ENCODE measurements at regions not wholly inside any gene's neighbourhood (a gene's known extent, or its start where the extent isn't known, plus 50 kb on each side); places are given as distances from the start of the nearest gene placed in this dataset.

- Histone ChIP-seq H2BK5ac (ENCODE audit: low read depth, low read length, poor library complexity, severe bottlenecking) (no peak overlapping the region), H2BK12ac (ENCODE audit: low read length in 2 of 2) (no peak overlapping the region), H3K79me1 (replicated peaks; ENCODE audit: low read length, poor library complexity, severe bottlenecking) (no peaks in the 10 kb centered on the region), H3K23ac (ENCODE audit: low read length in 2 of 2) (no peak overlapping the region), H2BK15ac (ENCODE audit: low read depth, poor library complexity, severe bottlenecking) (no peak overlapping the region), H3K18ac (ENCODE audit: low read depth in 1 of 2, low read length in 2 of 2) (no peak overlapping the region), H3K4me3 (ENCODE audit: insufficient read depth in 1 of 2, low read depth in 1 of 2, low read length in 2 of 2) (no peak overlapping the region), H4K8ac (ENCODE audit: low read length) (no peak overlapping the region), H3K36me3 (ENCODE audit: control insufficient read depth in 1 of 2, insufficient read depth in 2 of 2, low read depth in 1 of 2, low read length in 2 of 2) (no peaks in the 10 kb centered on the region), H3K9me3 (ENCODE audit: control insufficient read depth, low read length) (no peaks in the 10 kb centered on the region), H3K9ac (ENCODE audit: low read length) (no peak overlapping the region), H3K4me1 (ENCODE audit: control insufficient read depth, insufficient read depth, low read depth, low read length) (no peaks in the 10 kb centered on the region), H2AK5ac (ENCODE audit: low read length, severe bottlenecking) (no peak overlapping the region), H2BK120ac (ENCODE audit: low read depth, low read length) (no peak overlapping the region), H3K4me2 (ENCODE audit: low read length, poor library complexity, severe bottlenecking) (no peak overlapping the region), H2AFZ (ENCODE audit: low read depth, low read length) (no peak overlapping the region), H3K4ac (ENCODE audit: low read depth in 1 of 2, low read length in 2 of 2) (no peak overlapping the region), H3K27me3 (ENCODE audit: control insufficient read depth in 1 of 2, insufficient read depth in 1 of 2, low read length in 2 of 2) (no peaks in the 10 kb centered on the region), H3K27ac (ENCODE audit: low read length, poor library complexity, severe bottlenecking) (no peak overlapping the region), H4K91ac (ENCODE audit: low read length) (no peak overlapping the region), H3K14ac (ENCODE audit: low read length in 2 of 2) (no peak overlapping the region)
- DNase-seq: no peak
Observed at GRCh38 chr1:60229821-60230220, 156.3 kb upstream of the C1orf87 start.

- no peak overlapping the region for H2AK5ac ChIP-seq (ENCODE audit: low read length, severe bottlenecking)
- H3K4ac ChIP-seq (ENCODE audit: low read depth in 1 of 2, low read length in 2 of 2): no peak overlapping the region
Observed at GRCh38 chr1:60228041-60228491, 154.5 kb upstream of the C1orf87 start.

DNA sequence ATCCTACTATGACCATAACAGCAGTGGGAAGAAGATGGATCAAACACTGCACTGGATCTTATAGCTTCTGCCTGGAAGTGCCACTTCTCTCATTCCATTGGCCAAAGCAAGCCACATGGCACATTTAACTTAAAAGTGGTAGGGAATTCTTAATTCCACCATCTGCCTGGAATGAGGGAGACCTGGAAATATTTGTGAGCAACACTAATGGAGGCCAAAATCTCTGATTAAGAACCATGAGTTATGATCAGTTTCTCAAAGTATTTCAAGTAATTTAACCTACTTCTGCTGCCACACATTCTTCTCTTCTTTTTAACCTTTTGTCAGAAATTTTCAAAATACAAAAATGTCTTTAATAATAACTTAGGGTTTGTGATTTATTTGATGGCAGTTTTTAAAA, 154.0 kb upstream of the C1orf87 start:
- no peak overlapping the region for H2AK5ac ChIP-seq (ENCODE audit: low read length, severe bottlenecking)
- no peak overlapping the region for H3K14ac ChIP-seq (ENCODE audit: low read length in 2 of 2)
- no peak overlapping the region for H4K8ac ChIP-seq (ENCODE audit: low read length)
- no peak overlapping the region for H3K27ac ChIP-seq (ENCODE audit: low read length, poor library complexity, severe bottlenecking)
- no peaks in the 10 kb centered on the region for H3K36me3 ChIP-seq (ENCODE audit: control insufficient read depth in 1 of 2, insufficient read depth in 2 of 2, low read depth in 1 of 2, low read length in 2 of 2)
- H3K23ac ChIP-seq (ENCODE audit: low read length in 2 of 2): no peak overlapping the region
- H3K4ac ChIP-seq (ENCODE audit: low read depth in 1 of 2, low read length in 2 of 2): no peak overlapping the region
- H3K9me3 ChIP-seq (ENCODE audit: control insufficient read depth, low read length): no peaks in the 10 kb centered on the region
- no peaks in the 10 kb centered on the region for H3K27me3 ChIP-seq (ENCODE audit: control insufficient read depth in 1 of 2, insufficient read depth in 1 of 2, low read length in 2 of 2)
- peak overlapping the region; percentile 3 for H3K9ac ChIP-seq (ENCODE audit: low read length)
- no peak overlapping the region for H2BK15ac ChIP-seq (ENCODE audit: low read depth, poor library complexity, severe bottlenecking)
- H2BK12ac ChIP-seq (ENCODE audit: low read length in 2 of 2): no peak overlapping the region
- no peak overlapping the region for H2AFZ ChIP-seq (ENCODE audit: low read depth, low read length)
- no peak for DNase-seq
- H3K4me3 ChIP-seq (ENCODE audit: insufficient read depth in 1 of 2, low read depth in 1 of 2, low read length in 2 of 2): no peak overlapping the region
- H3K18ac ChIP-seq (ENCODE audit: low read depth in 1 of 2, low read length in 2 of 2): no peak overlapping the region
- no peak overlapping the region for H2BK120ac ChIP-seq (ENCODE audit: low read depth, low read length)
- no peak overlapping the region for H3K4me2 ChIP-seq (ENCODE audit: low read length, poor library complexity, severe bottlenecking)
- no peaks in the 10 kb centered on the region for H3K79me1 ChIP-seq (replicated peaks; ENCODE audit: low read length, poor library complexity, severe bottlenecking)
- no peak overlapping the region for H4K91ac ChIP-seq (ENCODE audit: low read length)
- H3K4me1 ChIP-seq (ENCODE audit: control insufficient read depth, insufficient read depth, low read depth, low read length): no peaks in the 10 kb centered on the region
- no peak overlapping the region for H2BK5ac ChIP-seq (ENCODE audit: low read depth, low read length, poor library complexity, severe bottlenecking)

More at GRCh38 chr1:60228041-60228491, 154.5 kb upstream of the C1orf87 start:
- Histone ChIP-seq H3K14ac (ENCODE audit: low read length in 2 of 2) (no peak overlapping the region), H3K9me3 (ENCODE audit: control insufficient read depth, low read length) (no peaks in the 10 kb centered on the region), H4K8ac (ENCODE audit: low read length) (no peak overlapping the region), H3K4me3 (ENCODE audit: insufficient read depth in 1 of 2, low read depth in 1 of 2, low read length in 2 of 2) (no peak overlapping the region), H3K23ac (ENCODE audit: low read length in 2 of 2) (no peak overlapping the region), H3K9ac (ENCODE audit: low read length) (peak overlapping the region; percentile 3), H3K27ac (ENCODE audit: low read length, poor library complexity, severe bottlenecking) (no peak overlapping the region), H3K79me1 (replicated peaks; ENCODE audit: low read length, poor library complexity, severe bottlenecking) (no peaks in the 10 kb centered on the region), H3K27me3 (ENCODE audit: control insufficient read depth in 1 of 2, insufficient read depth in 1 of 2, low read length in 2 of 2) (no peaks in the 10 kb centered on the region), H2BK120ac (ENCODE audit: low read depth, low read length) (no peak overlapping the region), H2BK15ac (ENCODE audit: low read depth, poor library complexity, severe bottlenecking) (no peak overlapping the region), H3K4me2 (ENCODE audit: low read length, poor library complexity, severe bottlenecking) (no peak overlapping the region), H3K18ac (ENCODE audit: low read depth in 1 of 2, low read length in 2 of 2) (no peak overlapping the region), H2BK12ac (ENCODE audit: low read length in 2 of 2) (no peak overlapping the region), H2AFZ (ENCODE audit: low read depth, low read length) (no peak overlapping the region), H3K36me3 (ENCODE audit: control insufficient read depth in 1 of 2, insufficient read depth in 2 of 2, low read depth in 1 of 2, low read length in 2 of 2) (no peaks in the 10 kb centered on the region), H4K91ac (ENCODE audit: low read length) (no peak overlapping the region), H2BK5ac (ENCODE audit: low read depth, low read length, poor library complexity, severe bottlenecking) (no peak overlapping the region), H3K4me1 (ENCODE audit: control insufficient read depth, insufficient read depth, low read depth, low read length) (no peaks in the 10 kb centered on the region)
- DNase-seq: peak; percentile 8
- no CpG with 5 or more reads among the region's 1 CpG for WGBS

GRCh38 chr1:60225486-60225885, 151.9 kb upstream of the C1orf87 start:
- DNase-seq: no peak
- H3K27ac ChIP-seq (ENCODE audit: low read length, poor library complexity, severe bottlenecking): no peak overlapping the region
- H3K4me1 ChIP-seq (ENCODE audit: control insufficient read depth, insufficient read depth, low read depth, low read length): no peaks in the 10 kb centered on the region
- H3K36me3 ChIP-seq (ENCODE audit: control insufficient read depth in 1 of 2, insufficient read depth in 2 of 2, low read depth in 1 of 2, low read length in 2 of 2): no peaks in the 10 kb centered on the region
- H3K9me3 ChIP-seq (ENCODE audit: control insufficient read depth, low read length): no peaks in the 10 kb centered on the region
- H3K4ac ChIP-seq (ENCODE audit: low read depth in 1 of 2, low read length in 2 of 2): no peak overlapping the region
- H2BK15ac ChIP-seq (ENCODE audit: low read depth, poor library complexity, severe bottlenecking): no peak overlapping the region
- H4K8ac ChIP-seq (ENCODE audit: low read length): no peak overlapping the region
- no peak overlapping the region for H2BK120ac ChIP-seq (ENCODE audit: low read depth, low read length)
- H2AFZ ChIP-seq (ENCODE audit: low read depth, low read length): no peak overlapping the region
- no peak overlapping the region for H2AK5ac ChIP-seq (ENCODE audit: low read length, severe bottlenecking)
- H3K27me3 ChIP-seq (ENCODE audit: control insufficient read depth in 1 of 2, insufficient read depth in 1 of 2, low read length in 2 of 2): no peaks in the 10 kb centered on the region
- H3K9ac ChIP-seq (ENCODE audit: low read length): no peak overlapping the region
- no peak overlapping the region for H3K18ac ChIP-seq (ENCODE audit: low read depth in 1 of 2, low read length in 2 of 2)
- H3K79me1 ChIP-seq (replicated peaks; ENCODE audit: low read length, poor library complexity, severe bottlenecking): no peaks in the 10 kb centered on the region
- H3K4me3 ChIP-seq (ENCODE audit: insufficient read depth in 1 of 2, low read depth in 1 of 2, low read length in 2 of 2): no peak overlapping the region
- no peak overlapping the region for H2BK5ac ChIP-seq (ENCODE audit: low read depth, low read length, poor library complexity, severe bottlenecking)
- H3K14ac ChIP-seq (ENCODE audit: low read length in 2 of 2): no peak overlapping the region
- no peak overlapping the region for H3K23ac ChIP-seq (ENCODE audit: low read length in 2 of 2)
- H3K4me2 ChIP-seq (ENCODE audit: low read length, poor library complexity, severe bottlenecking): no peak overlapping the region
- H2BK12ac ChIP-seq (ENCODE audit: low read length in 2 of 2): no peak overlapping the region
- no peak overlapping the region for H4K91ac ChIP-seq (ENCODE audit: low read length)
- 63% methylated on average over 3 of the region's 3 CpGs for WGBS
